Choroid plexus epithelial cell (primary cell): ENCODE measurements at regions not wholly inside any gene's neighbourhood (a gene's known extent, or its start where the extent isn't known, plus 50 kb on each side); places are given as distances from the start of the nearest gene placed in this dataset.
A peak's percentile ranks its signal among the peaks of the same experiment; 100 is the strongest.

Source experiments
- DNase-seq: peaks from one replicate; pipeline ENCODE4 v3.0.0-alpha.2; 2010; ENCODE audit warnings: low read depth
- H3K4me3 ChIP-seq: 2 replicates; pipeline ENCODE4 v1.5.1; 2011; ENCODE audit warnings: low read depth, mild to moderate bottlenecking, control low read depth, low read length, moderate library complexity
- TF ChIP-seq, protein P1 (sequence below): conservative IDR thresholded peaks from 2 replicates; pipeline ENCODE4 v1.5.1; 2011; ENCODE audit warnings: low read depth, mild to moderate bottlenecking, control low read depth, inconsistent platforms, low read length, moderate library complexity

DNA sequence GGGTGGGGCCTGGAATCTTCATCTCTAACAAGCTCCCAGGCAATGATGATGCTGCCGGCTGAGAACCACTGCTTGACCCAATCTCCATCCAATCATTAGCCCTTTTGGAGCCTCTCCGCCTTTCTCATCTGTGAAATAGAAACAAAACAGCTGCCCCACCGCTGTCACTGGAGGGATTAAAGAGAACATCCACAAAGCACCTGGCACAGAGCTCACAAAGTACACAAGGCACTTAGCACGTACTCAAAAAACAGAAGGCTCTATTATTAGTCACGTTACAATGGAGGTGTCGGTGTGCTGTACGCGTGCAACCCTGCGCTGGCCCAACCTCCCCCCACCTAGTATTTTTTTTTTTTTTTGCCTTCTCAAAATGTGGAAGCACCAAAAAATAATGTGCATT lies 213.5 kb upstream of the ARID1B start:
- TF ChIP-seq, protein P1, sequence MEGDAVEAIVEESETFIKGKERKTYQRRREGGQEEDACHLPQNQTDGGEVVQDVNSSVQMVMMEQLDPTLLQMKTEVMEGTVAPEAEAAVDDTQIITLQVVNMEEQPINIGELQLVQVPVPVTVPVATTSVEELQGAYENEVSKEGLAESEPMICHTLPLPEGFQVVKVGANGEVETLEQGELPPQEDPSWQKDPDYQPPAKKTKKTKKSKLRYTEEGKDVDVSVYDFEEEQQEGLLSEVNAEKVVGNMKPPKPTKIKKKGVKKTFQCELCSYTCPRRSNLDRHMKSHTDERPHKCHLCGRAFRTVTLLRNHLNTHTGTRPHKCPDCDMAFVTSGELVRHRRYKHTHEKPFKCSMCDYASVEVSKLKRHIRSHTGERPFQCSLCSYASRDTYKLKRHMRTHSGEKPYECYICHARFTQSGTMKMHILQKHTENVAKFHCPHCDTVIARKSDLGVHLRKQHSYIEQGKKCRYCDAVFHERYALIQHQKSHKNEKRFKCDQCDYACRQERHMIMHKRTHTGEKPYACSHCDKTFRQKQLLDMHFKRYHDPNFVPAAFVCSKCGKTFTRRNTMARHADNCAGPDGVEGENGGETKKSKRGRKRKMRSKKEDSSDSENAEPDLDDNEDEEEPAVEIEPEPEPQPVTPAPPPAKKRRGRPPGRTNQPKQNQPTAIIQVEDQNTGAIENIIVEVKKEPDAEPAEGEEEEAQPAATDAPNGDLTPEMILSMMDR: no peak
- no peak for DNase-seq
- H3K4me3 ChIP-seq: no peak overlapping the region

DNA sequence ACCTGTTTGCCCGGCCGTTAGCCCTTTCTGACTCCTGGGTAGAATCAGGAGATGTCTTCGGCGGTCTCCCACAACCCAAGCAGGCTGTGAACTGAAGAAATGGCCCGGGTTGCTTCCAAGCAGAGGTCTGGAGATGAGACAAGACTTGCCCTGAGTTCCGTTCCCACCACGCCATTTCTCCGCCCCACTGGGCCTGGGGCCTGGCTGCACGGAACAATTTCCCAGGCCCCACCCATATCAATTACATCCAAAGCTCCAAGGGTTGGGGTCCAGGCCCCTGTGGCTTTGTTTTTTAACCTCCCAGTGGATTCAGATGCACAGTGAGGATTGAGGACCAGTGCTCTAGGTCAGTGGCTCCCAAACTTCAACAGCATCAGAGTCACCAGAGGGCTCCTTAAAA lies 214.5 kb upstream of the ARID1B start:
- no peak for DNase-seq
- no peak overlapping the region for H3K4me3 ChIP-seq
- TF ChIP-seq, protein P1: no peak

DNA sequence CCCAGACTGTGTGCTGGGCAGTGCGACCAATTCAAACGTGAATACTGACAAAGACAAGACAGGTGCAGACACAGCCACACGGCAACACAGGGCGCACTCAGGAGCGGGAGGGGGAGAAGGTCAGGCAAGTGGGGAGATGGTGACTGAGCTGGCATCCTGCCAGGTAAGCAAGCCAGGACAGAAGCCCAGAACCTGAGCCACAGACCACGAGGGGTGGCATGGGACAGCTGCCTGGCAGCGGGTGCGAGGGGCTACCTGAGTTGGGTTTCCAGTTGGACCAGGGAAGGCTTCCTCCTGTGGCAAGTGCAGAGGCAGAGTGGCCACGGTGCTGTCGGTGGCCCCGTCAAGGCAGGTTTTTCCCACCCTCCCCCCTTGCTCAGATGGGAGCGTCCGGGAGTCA lies 215.2 kb upstream of the ARID1B start:
- TF ChIP-seq, protein P1: no peak
- DNase-seq: no peak
- no peak overlapping the region for H3K4me3 ChIP-seq

DNA sequence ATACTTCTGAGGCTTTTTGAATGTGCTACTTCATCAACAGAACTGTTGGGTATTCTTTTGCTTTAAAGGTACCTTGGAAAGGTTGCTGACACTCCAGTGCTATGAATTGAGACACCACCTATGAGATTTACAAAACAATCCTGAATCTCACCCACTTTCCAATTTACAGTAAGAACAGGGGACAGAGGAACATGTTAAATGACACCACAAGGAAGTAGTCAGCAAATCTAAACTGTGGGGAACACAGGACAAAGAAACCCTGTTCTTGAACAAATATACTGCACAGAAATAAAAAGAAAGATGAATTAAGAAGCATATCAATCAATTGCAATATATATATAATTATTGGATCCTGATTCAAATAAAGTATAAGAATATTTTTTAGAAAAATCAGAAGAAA lies 216.7 kb upstream of the ARID1B start:
- no peak overlapping the region for H3K4me3 ChIP-seq
- TF ChIP-seq, protein P1: no peak
- DNase-seq: no peak

DNA sequence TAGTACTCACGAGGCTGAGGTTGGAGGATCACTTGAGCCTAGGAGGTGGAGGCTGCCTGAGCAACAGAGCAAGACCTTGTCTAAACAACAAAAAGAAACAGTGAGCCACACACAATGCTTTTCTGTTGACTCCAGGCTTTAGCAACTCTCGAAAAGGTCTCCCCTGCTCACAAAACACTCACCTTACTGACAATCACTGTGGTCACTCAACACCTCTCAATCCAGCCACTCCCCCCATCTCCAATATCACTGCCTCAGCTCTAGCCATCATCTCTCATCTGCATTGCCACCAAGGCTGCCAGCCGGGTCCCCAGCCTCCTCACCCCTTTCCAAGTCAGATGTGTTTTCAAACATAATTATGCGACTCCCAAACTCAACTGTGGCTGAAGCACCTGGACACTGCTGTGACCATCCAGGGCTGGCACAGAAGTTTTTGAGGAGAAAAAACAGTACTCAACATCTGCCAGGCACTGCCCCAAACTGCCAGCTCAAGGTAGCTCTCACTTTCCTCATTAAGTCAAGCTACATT lies 218.0 kb upstream of the ARID1B start:
- TF ChIP-seq, protein P1: no peak
- no peak for DNase-seq
- no peak overlapping the region for H3K4me3 ChIP-seq

DNA sequence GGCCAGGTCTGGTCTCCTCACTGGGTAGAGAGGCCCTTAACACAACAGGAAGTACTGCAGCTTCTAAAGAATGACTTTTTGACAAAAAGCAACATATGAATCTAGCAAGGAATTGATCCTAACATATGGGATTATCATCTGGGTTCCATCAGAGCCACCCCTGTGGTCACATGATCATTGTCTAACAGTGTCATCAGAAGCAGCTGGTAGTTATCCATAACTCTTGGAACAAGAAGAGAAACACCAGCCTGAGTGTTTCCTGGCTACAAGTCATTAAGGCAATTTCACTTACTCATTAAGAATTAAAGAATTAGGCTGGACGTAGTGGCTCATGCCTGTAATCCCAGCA lies 219.3 kb upstream of the ARID1B start:
- TF ChIP-seq, protein P1: no peak
- no peak overlapping the region for H3K4me3 ChIP-seq
- DNase-seq: no peak

DNA sequence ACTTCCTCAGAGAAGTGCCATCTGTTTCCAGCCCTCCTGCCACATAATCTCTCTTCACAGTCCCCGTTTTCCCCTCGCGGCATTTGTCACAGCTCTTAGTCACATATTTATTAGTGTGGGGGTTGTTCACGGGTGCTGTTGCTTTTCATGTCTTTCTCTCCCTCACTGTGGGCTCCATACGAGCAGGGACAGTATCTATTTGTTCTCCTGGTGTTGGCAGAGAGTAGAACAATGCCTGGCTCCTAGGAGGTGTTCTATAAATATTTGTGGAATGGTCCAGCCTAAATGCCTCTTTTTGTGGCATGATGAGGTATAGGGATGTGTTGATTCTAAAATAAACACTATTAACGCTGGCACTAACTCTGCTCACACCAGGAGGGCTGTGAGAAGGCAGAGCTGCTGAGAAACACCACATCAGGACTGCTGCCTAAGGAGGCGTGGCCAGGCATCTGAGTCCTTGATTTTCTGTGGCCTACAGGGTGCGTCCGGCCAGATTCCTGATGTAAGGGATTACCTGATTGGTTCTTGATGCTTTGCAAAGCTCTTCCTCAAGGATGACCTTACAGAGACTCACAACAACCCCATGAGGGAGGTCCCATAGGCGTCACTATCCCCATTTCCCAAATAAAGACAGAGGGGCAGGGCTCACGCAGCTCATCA lies 219.8 kb upstream of the ARID1B start:
- TF ChIP-seq, protein P1: no peak

More for the DNA sequence above, 219.8 kb upstream of the ARID1B start:
- no peak overlapping the region for H3K4me3 ChIP-seq
- peak; percentile 23 for DNase-seq
